Common myeloid progenitor, CD34-positive (primary cell): ENCODE measurements at regions not wholly inside any gene's neighbourhood (a gene's known extent, or its start where the extent isn't known, plus 50 kb on each side); places are given as distances from the start of the nearest gene placed in this dataset.

ENCODE experiments used
- CTCF ChIA-PET: fragments of 350-600 bp; sonication (Branson Sonifier 250); formaldehyde crosslinking; loops from one replicate; lab custom pipeline; 2021; ENCODE audit warnings: antibody characterized with exemption; lab: Charles Lee
- POLR2A ChIA-PET: fragments of 350-600 bp; sonication (Branson Sonifier 250); formaldehyde crosslinking; loops from one replicate; lab custom pipeline; 2021; ENCODE audit warnings: antibody characterized with exemption; lab: Charles Lee
- DNase-seq, 3 donors: peaks; one replicate each; pipeline versions ENCODE4 v3.0.0 to v3.0.0-alpha.2; 2013
- H3K27ac ChIP-seq, 2 experiments: 1 replicate in 1 of 2; 2 replicates in 1 of 2; pipeline ENCODE4 v1.7.0; 2013; ENCODE audit warnings: inconsistent platforms in 2 of 2, low read length in 2 of 2, mild to moderate bottlenecking in 2 of 2, low read depth in 1 of 2, moderate library complexity in 1 of 2; ENCODE audit not compliant: severe bottlenecking in 2 of 2, insufficient read depth in 1 of 2, poor library complexity in 1 of 2
- H3K27me3 ChIP-seq, 5 experiments: replicated peaks in 2 of 5; 1 replicate in 3 of 5; 2 replicates in 2 of 5; pipeline versions ENCODE4 v1.6.1 to v1.7.0; 2013; ENCODE audit warnings: low read length in 4 of 5, mild to moderate bottlenecking in 2 of 5, moderate library complexity in 2 of 5, inconsistent platforms in 1 of 5; ENCODE audit not compliant: insufficient read depth in 5 of 5, control insufficient read depth in 4 of 5
- H3K36me3 ChIP-seq, 4 experiments: 1 replicate in 2 of 4; 2 replicates in 2 of 4; pipeline versions ENCODE4 v1.6.1 to v1.7.0; 2013; ENCODE audit warnings: low read length in 3 of 4, control low read depth in 1 of 4, mild to moderate bottlenecking in 1 of 4; ENCODE audit not compliant: control insufficient read depth in 4 of 4, insufficient read depth in 4 of 4
- H3K4me1 ChIP-seq, 4 experiments: 1 replicate in 3 of 4; 2 replicates in 1 of 4; pipeline versions ENCODE4 v1.6.1 to v1.7.1; 2013; ENCODE audit warnings: low read length in 3 of 4, mild to moderate bottlenecking in 3 of 4, control low read depth in 1 of 4, inconsistent platforms in 1 of 4, moderate library complexity in 1 of 4; ENCODE audit not compliant: control insufficient read depth in 4 of 4, insufficient read depth in 4 of 4; ENCODE audit errors: control extremely low read depth in 1 of 4
- H3K4me3 ChIP-seq, 7 experiments: 1 replicate in 4 of 7; 2 replicates in 3 of 7; pipeline versions ENCODE4 v1.5.1 to v1.7.0; 2013; ENCODE audit warnings: mild to moderate bottlenecking in 7 of 7, low read length in 6 of 7, moderate library complexity in 6 of 7, inconsistent platforms in 2 of 7, low read depth in 2 of 7, control low read depth in 1 of 7; ENCODE audit not compliant: insufficient read depth in 4 of 7, control insufficient read depth in 1 of 7; ENCODE audit errors: extremely low read depth in 1 of 7
- H3K9me3 ChIP-seq, 5 experiments: 1 replicate in 4 of 5; 2 replicates in 1 of 5; pipeline versions ENCODE4 v1.6.1 to v1.7.1; 2013; ENCODE audit warnings: low read length in 4 of 5, mild to moderate bottlenecking in 2 of 5, inconsistent platforms in 1 of 5, low read depth in 1 of 5, moderate library complexity in 1 of 5; ENCODE audit not compliant: control insufficient read depth in 4 of 5, insufficient read depth in 2 of 5; ENCODE audit errors: control extremely low read depth in 1 of 5
- WGBS: methylation state at CpG from one replicate; pipeline ENCODE4 v1.1.5; 2013; ENCODE audit not compliant: insufficient coverage; 5-methylcytosine and 5-hydroxymethylcytosine counted together

GRCh38 chr20:7606941-7607340, 333.3 kb downstream of the HAO1 start:
- WGBS, result no CpG with 5 or more reads among the region's 3 CpGs

DNA sequence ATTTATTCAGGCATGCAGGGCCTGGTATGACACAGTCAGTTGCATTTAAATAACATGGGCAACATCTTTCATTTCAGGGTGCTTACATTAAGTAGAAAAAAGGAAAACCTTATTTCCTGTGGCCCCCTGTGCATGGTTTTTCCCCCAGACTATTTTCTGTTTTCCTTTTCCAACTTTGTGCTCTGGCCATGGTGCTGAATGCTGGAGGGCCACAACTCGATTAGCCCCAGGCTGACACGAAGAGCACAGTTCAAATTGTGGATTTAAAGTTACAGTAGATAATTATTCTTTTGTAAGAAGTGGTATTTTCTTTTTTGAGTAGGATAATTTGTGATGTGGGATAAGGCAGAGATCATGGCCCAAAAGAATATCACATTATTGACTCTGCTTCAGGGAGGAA, 332.0 kb downstream of the HAO1 start:
- Histone ChIP-seq H3K4me1 (no peaks in the 10 kb centered on the region), H3K4me3 (no peak overlapping the region), H3K27ac (no peak overlapping the region), H3K36me3 (no peaks in the 10 kb centered on the region), H3K9me3 (no peaks in the 10 kb centered on the region), H3K27me3 (no peaks in the 10 kb centered on the region)
- no peak for DNase-seq
- ChIA-PET CTCF (no interaction called here), POLR2A (no interaction called here)
- 14% methylated on average over 1 of the region's 2 CpGs for WGBS

More at GRCh38 chr20:7606941-7607340, 333.3 kb downstream of the HAO1 start:
- Histone ChIP-seq H3K36me3 (no peaks in the 10 kb centered on the region), H3K4me3 (no peak overlapping the region), H3K27me3 (no peaks in the 10 kb centered on the region), H3K27ac (no peak overlapping the region), H3K4me1 (no peaks in the 10 kb centered on the region), H3K9me3 (no peaks in the 10 kb centered on the region)
- ChIA-PET POLR2A (no interaction called here), CTCF (no interaction called here)
- no peak for DNase-seq

GRCh38 chr20:7609251-7609650, 331.0 kb downstream of the HAO1 start:
- Histone ChIP-seq H3K27me3 (no peaks in the 10 kb centered on the region), H3K9me3 (no peaks in the 10 kb centered on the region), H3K36me3 (no peaks in the 10 kb centered on the region), H3K4me1 (no peaks in the 10 kb centered on the region), H3K27ac (no peak overlapping the region), H3K4me3 (no peak overlapping the region)
- ChIA-PET POLR2A (interaction anchor here (0.6 kb wide), 1 partner anchor 9 kb away, joined by 3 read pairs; no protein-coding TSS in a partner anchor), CTCF (no interaction called here)
- no peak for DNase-seq

GRCh38 chr20:7610681-7611080, 329.6 kb downstream of the HAO1 start:
- CTCF ChIA-PET, result no interaction called here
- no peak for DNase-seq
- H3K9me3 ChIP-seq, result no peaks in the 10 kb centered on the region
- H3K27me3 ChIP-seq, result no peaks in the 10 kb centered on the region
- no peak overlapping the region for H3K4me3 ChIP-seq
- no peaks in the 10 kb centered on the region for H3K4me1 ChIP-seq
- POLR2A ChIA-PET, result no interaction called here
- no peaks in the 10 kb centered on the region for H3K36me3 ChIP-seq
- no CpG with 5 or more reads among the region's 4 CpGs for WGBS
- H3K27ac ChIP-seq, result no peak overlapping the region

DNA sequence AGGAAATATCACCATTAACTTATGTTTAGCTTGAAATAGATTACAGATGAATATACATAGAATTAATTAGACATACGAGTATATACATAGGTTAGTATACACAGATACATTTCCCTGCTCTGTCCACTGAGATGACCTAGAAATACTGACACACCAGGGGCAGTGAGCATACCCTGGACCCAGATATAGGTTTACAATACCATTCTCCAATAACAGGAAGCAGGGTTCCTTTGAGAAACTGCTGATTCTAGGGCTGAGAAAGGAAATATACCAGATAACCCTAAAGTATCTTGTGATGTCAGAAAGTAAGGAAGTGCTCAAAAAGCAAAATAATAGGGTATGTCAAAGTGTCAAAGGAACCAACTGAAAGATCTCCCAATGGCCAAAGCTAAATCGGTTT, 322.5 kb downstream of the HAO1 start:
- WGBS, result no CpG with 5 or more reads among the region's 2 CpGs
- no peaks in the 10 kb centered on the region for H3K4me1 ChIP-seq

GRCh38 chr20:7622399-7622961, 317.8 kb downstream of the HAO1 start:
- H3K9me3 ChIP-seq, result peaks cover 0 to 2% (median 0%) of the 10 kb centered on the region in 5 experiments
- ChIA-PET POLR2A (no interaction called here), CTCF (no interaction called here)
- no peak for DNase-seq
- H3K4me3 ChIP-seq, result no peak overlapping the region
- 95% methylated on average over 22 of the region's 28 CpGs for WGBS
- no peaks in the 10 kb centered on the region for H3K4me1 ChIP-seq
- no peaks in the 10 kb centered on the region for H3K27me3 ChIP-seq
- no peak overlapping the region for H3K27ac ChIP-seq
- no peaks in the 10 kb centered on the region for H3K36me3 ChIP-seq

More for the DNA sequence above, 322.5 kb downstream of the HAO1 start:
- Histone ChIP-seq H3K27me3 (no peaks in the 10 kb centered on the region), H3K36me3 (no peaks in the 10 kb centered on the region), H3K9me3 (peaks cover 0 to 2% (median 0%) of the 10 kb centered on the region in 5 experiments), H3K27ac (no peak overlapping the region), H3K4me3 (no peak overlapping the region)
- POLR2A ChIA-PET, result no interaction called here
- no peak for DNase-seq
- CTCF ChIA-PET, result no interaction called here

- H3K27me3 ChIP-seq, result no peaks in the 10 kb centered on the region
- no peaks in the 10 kb centered on the region for H3K4me1 ChIP-seq
- no peaks in the 10 kb centered on the region for H3K36me3 ChIP-seq
- H3K27ac ChIP-seq, result no peak overlapping the region
- peaks cover 0 to 2% (median 0%) of the 10 kb centered on the region in 5 experiments for H3K9me3 ChIP-seq
- H3K4me3 ChIP-seq, result no peak overlapping the region
- no peak for DNase-seq
- ChIA-PET CTCF (no interaction called here), POLR2A (no interaction called here)
- WGBS, result no CpG with 5 or more reads among the region's 5 CpGs
Measured at GRCh38 chr20:7624886-7625285, 315.4 kb downstream of the HAO1 start.
